PC-3 (cell line): ENCODE measurements at regions not wholly inside any gene's neighbourhood (a gene's known extent, or its start where the extent isn't known, plus 50 kb on each side); places are given as distances from the start of the nearest gene placed in this dataset.

Experiments used
- ATAC-seq: fragments of 200-7000 bp; cut with Tn5 transposase; 2 replicates; pipeline ENCODE4 v1.9.1; 2020; ENCODE audit warnings: mild to moderate bottlenecking, moderate library complexity
- BruUV-seq: library from RNA; stranded (reverse); fragments of 400-500 nt; replicated peaks from 2 replicates; lab custom pipeline; 2021; lab: Mats Ljungman, UMichigan
- CTCF ChIA-PET: fragments of 300-600 bp; sonication (Branson Sonifier 250); formaldehyde crosslinking; loops from one replicate; lab custom pipeline; 2022; ENCODE audit warnings: antibody characterized with exemption; lab: Charles Lee
- POLR2A ChIA-PET: fragments of 300-600 bp; sonication (Branson Sonifier 250); formaldehyde crosslinking; loops from one replicate; lab custom pipeline; 2022; ENCODE audit warnings: antibody characterized with exemption; ENCODE audit not compliant: unreplicated experiment; lab: Charles Lee
- DNase-seq: peaks from one replicate; pipeline ENCODE4 v3.0.0-alpha.2; 2015
- H2AFZ ChIP-seq: fragments of 300-600 bp; sonication (generic); 2 replicates; pipeline ENCODE4 v1.6.0; 2016; ENCODE audit warnings: antibody characterized with exemption, low read length
- H3F3A ChIP-seq: fragments of 300-600 bp; sonication (generic); one replicate; pipeline ENCODE4 v1.6.0; 2017; ENCODE audit warnings: antibody characterized with exemption, low read length, control low read depth, mild to moderate bottlenecking; ENCODE audit not compliant: unreplicated experiment
- H3K27ac ChIP-seq: fragments of 300-600 bp; sonication (generic); 2 replicates; pipeline ENCODE4 v1.5.1; 2016; ENCODE audit warnings: mild to moderate bottlenecking, low read length
- H3K27me3 ChIP-seq: fragments of 300-600 bp; sonication (generic); 2 replicates; pipeline ENCODE4 v1.6.1; 2016; ENCODE audit warnings: low read length, mixed read lengths
- H3K36me3 ChIP-seq: fragments of 300-600 bp; sonication (generic); 2 replicates; pipeline ENCODE4 v1.6.1; 2016; ENCODE audit warnings: low read depth, mixed run types, low read length, mixed read lengths
- H3K4me1 ChIP-seq: fragments of 300-600 bp; sonication (generic); 2 replicates; pipeline ENCODE4 v1.5.1; 2016; ENCODE audit warnings: low read length; ENCODE audit not compliant: insufficient read depth
- H3K4me2 ChIP-seq: fragments of 300-600 bp; sonication (generic); 2 replicates; pipeline ENCODE4 v1.6.0; 2016; ENCODE audit warnings: low read length
- H3K4me3 ChIP-seq: fragments of 300-600 bp; sonication (generic); 2 replicates; pipeline ENCODE4 v1.5.1; 2016; ENCODE audit warnings: mild to moderate bottlenecking, low read length, mixed read lengths
- H3K79me2 ChIP-seq: fragments of 300-600 bp; sonication (generic); 2 replicates; pipeline ENCODE4 v1.6.1; 2017; ENCODE audit warnings: low read length, mixed read lengths
- H3K9ac ChIP-seq: fragments of 300-600 bp; sonication (generic); 2 replicates; pipeline ENCODE4 v1.6.0; 2016; ENCODE audit warnings: mild to moderate bottlenecking, low read length
- H3K9me2 ChIP-seq: fragments of 300-600 bp; sonication (generic); replicated peaks from 2 replicates; pipeline ENCODE4 v1.6.1; 2016; ENCODE audit warnings: mixed run types, low read length, mixed read lengths
- H3K9me3 ChIP-seq: fragments of 300-600 bp; sonication (generic); 2 replicates; pipeline ENCODE4 v1.6.1; 2016; ENCODE audit warnings: low read length, mixed read lengths
- H4K20me1 ChIP-seq: fragments of 300-600 bp; sonication (generic); 2 replicates; pipeline ENCODE4 v1.6.1; 2016; ENCODE audit warnings: low read length, mixed read lengths
- EZH2 ChIP-seq: fragments of 300-600 bp; sonication (generic); IDR thresholded peaks from one replicate; pipeline ENCODE4 v1.6.1; 2017; ENCODE audit warnings: antibody characterized with exemption, mild to moderate bottlenecking, low read length; ENCODE audit not compliant: unreplicated experiment
- EZH2phosphoT487 ChIP-seq: fragments of 300-600 bp; sonication (generic); IDR thresholded peaks from 2 replicates; pipeline ENCODE4 v1.6.1; 2018; ENCODE audit warnings: mild to moderate bottlenecking, antibody characterized with exemption, low read length, borderline replicate concordance
- intact Hi-C: fragments of 100-400 bp; cut with micrococcal nuclease; formaldehyde crosslinking; loops from 2 replicates; pipeline ENCODE4 v1.9.0; 2023
- TF ChIP-seq, protein P1 (sequence below): fragments of 300-600 bp; sonication (generic); conservative IDR thresholded peaks from 2 replicates; pipeline ENCODE4 v1.5.1; 2017; ENCODE audit warnings: antibody characterized with exemption, low read depth, mild to moderate bottlenecking, low read length

DNA sequence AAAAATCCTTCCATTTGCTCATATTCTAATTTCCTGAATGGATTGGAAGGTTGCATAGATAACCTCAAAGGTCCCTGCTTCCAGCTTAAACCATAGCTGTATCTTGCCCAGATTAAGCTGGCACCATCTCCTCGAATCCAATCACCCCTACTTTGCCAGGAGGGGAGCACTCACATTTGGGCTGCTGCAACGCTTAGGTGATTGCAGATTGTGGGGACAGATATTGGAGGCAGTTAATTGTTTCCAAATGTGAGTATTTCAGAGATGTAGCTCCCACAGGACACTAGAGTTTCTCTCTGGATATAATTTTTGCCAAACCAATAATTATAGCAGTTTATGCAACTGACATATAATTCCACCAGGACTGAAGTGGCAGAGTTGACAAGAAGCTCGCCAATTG lies 53.5 kb upstream of the ACSL1 start:
- no peak for ATAC-seq
- POLR2A ChIA-PET, result no interaction called here
- TF ChIP-seq, protein P1, sequence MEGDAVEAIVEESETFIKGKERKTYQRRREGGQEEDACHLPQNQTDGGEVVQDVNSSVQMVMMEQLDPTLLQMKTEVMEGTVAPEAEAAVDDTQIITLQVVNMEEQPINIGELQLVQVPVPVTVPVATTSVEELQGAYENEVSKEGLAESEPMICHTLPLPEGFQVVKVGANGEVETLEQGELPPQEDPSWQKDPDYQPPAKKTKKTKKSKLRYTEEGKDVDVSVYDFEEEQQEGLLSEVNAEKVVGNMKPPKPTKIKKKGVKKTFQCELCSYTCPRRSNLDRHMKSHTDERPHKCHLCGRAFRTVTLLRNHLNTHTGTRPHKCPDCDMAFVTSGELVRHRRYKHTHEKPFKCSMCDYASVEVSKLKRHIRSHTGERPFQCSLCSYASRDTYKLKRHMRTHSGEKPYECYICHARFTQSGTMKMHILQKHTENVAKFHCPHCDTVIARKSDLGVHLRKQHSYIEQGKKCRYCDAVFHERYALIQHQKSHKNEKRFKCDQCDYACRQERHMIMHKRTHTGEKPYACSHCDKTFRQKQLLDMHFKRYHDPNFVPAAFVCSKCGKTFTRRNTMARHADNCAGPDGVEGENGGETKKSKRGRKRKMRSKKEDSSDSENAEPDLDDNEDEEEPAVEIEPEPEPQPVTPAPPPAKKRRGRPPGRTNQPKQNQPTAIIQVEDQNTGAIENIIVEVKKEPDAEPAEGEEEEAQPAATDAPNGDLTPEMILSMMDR, result no peak
- no peak for TF ChIP-seq EZH2phosphoT487
- no peak for TF ChIP-seq EZH2

DNA sequence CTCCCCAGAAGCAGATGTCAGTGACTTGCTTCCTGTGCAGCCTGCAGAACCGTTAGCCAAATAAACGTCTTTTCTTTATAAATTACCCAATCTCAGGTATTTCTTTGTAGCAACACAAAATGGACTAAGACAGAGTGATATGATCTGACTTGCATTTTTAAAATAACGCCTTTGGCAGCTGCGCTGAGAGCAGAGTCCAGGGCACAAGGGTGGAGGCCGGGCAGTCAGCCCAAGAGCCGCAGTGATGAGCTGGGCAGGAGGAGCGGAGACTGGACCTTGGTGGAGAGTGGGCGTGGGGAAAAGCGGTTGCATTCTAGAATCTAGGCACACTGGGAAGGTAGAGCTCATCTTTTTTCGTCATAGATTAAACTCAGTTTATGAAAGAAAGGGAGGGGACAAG lies 56.5 kb upstream of the ACSL1 start:
- DNase-seq (no peak), ATAC-seq (no peak)
- Histone ChIP-seq H3K79me2 (no peaks in the 10 kb centered on the region), H4K20me1 (no peaks in the 10 kb centered on the region), H2AFZ (no peak overlapping the region), H3K4me3 (no peak overlapping the region), H3K36me3 (no peaks in the 10 kb centered on the region), H3K9ac (no peak overlapping the region), H3K27me3 (no peaks in the 10 kb centered on the region), H3F3A (no peaks in the 10 kb centered on the region), H3K4me2 (no peak overlapping the region), H3K4me1 (no peaks in the 10 kb centered on the region), H3K27ac (no peak overlapping the region), H3K9me2 (no peaks in the 10 kb centered on the region), H3K9me3 (no peaks in the 10 kb centered on the region)
- intact Hi-C loops, result no loop called here
- TF ChIP-seq EZH2 (no peak), EZH2phosphoT487 (no peak)
- TF ChIP-seq, protein P1, result no peak
- CTCF ChIA-PET, result no interaction called here
- BruUV-seq, result no TSS peak
- POLR2A ChIA-PET, result no interaction called here

More for the DNA sequence above, 53.5 kb upstream of the ACSL1 start:
- no peaks in the 10 kb centered on the region for H3F3A ChIP-seq
- intact Hi-C loops, result no loop called here
- no peak overlapping the region for H3K4me2 ChIP-seq
- no peak for DNase-seq
- H3K9ac ChIP-seq, result no peak overlapping the region
- no peaks in the 10 kb centered on the region for H4K20me1 ChIP-seq
- no peaks in the 10 kb centered on the region for H3K79me2 ChIP-seq
- H2AFZ ChIP-seq, result no peak overlapping the region
- no peaks in the 10 kb centered on the region for H3K9me2 ChIP-seq
- BruUV-seq, result no TSS peak
- no peaks in the 10 kb centered on the region for H3K9me3 ChIP-seq
- H3K4me1 ChIP-seq, result no peaks in the 10 kb centered on the region
- no peak overlapping the region for H3K4me3 ChIP-seq
- H3K27me3 ChIP-seq, result no peaks in the 10 kb centered on the region
- no peak overlapping the region for H3K27ac ChIP-seq
- H3K36me3 ChIP-seq, result no peaks in the 10 kb centered on the region
- CTCF ChIA-PET, result no interaction called here

DNA sequence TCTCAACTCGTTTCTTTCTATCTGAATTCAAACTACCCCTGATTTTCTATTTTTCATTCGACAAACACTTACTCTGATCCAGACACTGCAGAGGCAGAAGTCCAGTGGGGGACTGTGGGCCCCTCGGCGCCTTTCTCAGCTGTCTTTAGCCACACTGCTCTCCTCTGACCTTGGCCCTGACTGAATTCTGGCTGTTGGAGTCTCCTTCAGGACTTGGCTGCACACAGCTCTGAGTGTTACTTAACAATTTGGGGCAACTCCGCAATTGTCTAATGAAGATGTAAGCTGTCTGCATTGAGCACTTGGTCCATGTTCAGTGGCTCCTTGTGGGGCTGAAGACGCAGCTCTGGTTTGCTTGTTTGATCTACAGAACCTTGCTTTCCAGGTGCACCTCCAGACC lies 57.3 kb upstream of the ACSL1 start:
- no peak for TF ChIP-seq EZH2phosphoT487
- TF ChIP-seq, protein P1, result no peak
- TF ChIP-seq EZH2, result no peak
- Histone ChIP-seq H3K36me3 (no peaks in the 10 kb centered on the region), H3K27me3 (no peaks in the 10 kb centered on the region), H3K27ac (no peak overlapping the region), H3K4me1 (no peaks in the 10 kb centered on the region), H3K9ac (no peak overlapping the region), H2AFZ (no peak overlapping the region), H3K4me2 (no peak overlapping the region), H3K79me2 (no peaks in the 10 kb centered on the region), H3F3A (no peaks in the 10 kb centered on the region), H4K20me1 (no peaks in the 10 kb centered on the region), H3K9me2 (no peaks in the 10 kb centered on the region), H3K9me3 (no peaks in the 10 kb centered on the region), H3K4me3 (no peak overlapping the region)
- DNase-seq, result no peak
- CTCF ChIA-PET, result no interaction called here
- no peak for ATAC-seq
- POLR2A ChIA-PET, result no interaction called here
- BruUV-seq, result no TSS peak
- intact Hi-C loops, result no loop called here
